Stimulated activated naive CD8-positive, alpha-beta T cell treated with anti-CD3 and anti-CD28 coated beads, Interleukin-15, Interleukin-2, amounts not matched to agents 100 U/mL and 50 U/mL, for 24 hours (primary cell): ENCODE measurements at regions not wholly inside any gene's neighbourhood (a gene's known extent, or its start where the extent isn't known, plus 50 kb on each side); places are given as distances from the start of the nearest gene placed in this dataset.

Experiments
- ATAC-seq: fragments of 150-1000 bp; cut with Tn5 transposase; one replicate; pipeline ENCODE4 v1.10.0; 2021
- DNase-seq: peaks from one replicate; pipeline ENCODE4 v3.0.0; 2021

GRCh38 chr1:82689217-82689616, 888.5 kb downstream of the ADGRL2 start:
- DNase-seq (no peak), ATAC-seq (no peak)

DNA sequence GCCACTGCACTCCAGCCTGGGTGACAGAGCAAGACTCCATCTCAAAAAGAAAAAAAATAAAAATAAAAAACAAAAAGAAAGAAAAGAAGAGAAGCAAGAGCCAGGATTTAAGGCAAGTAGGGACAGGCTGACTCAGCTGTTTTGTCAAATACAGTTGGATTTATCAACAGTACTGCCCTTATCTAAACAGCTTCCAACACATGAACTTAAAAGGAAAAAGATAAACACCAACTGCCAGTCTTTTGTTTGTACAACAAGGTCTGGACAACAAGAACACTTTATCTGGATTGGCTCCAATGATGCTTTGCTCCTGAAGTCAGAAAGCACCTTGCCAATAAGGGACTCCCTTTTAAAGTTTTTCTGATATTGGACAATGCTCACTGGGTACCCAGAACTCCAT, 886.0 kb downstream of the ADGRL2 start:
- ATAC-seq (no peak), DNase-seq (no peak)

- ATAC-seq (no peak), DNase-seq (no peak)
These were observed 846.2 kb downstream of the ADGRL2 start for GRCh38 chr1:82646888-82647287.

DNA sequence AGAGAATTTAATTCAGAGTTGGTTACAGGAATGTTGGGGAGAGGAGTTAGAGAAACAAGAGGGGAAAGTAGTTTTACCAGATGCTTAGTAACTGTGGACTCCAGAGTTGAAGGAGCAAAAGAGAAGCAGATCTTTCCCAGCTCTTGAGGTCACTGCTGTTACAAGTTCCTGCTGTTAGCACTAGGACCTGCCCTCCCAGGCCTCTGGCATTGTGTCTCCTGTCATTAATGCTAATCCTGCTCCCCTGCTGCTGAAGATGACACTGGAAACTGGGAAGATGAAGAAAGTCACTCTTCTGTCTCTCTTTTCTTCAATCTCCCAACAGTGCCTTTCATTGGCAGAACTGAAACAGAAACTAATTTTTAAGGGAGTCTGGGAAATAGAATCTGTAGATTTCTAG, 845.6 kb downstream of the ADGRL2 start:
- no peak for DNase-seq
- ATAC-seq = no peak

- no peak for ATAC-seq
- no peak for DNase-seq
These were observed 843.6 kb downstream of the ADGRL2 start for GRCh38 chr1:82644186-82644915.

GRCh38 chr1:82640352-82640751, 839.6 kb downstream of the ADGRL2 start:
- DNase-seq (no peak), ATAC-seq (no peak)

- ATAC-seq (no peak), DNase-seq (no peak)
These were observed 833.5 kb downstream of the ADGRL2 start for GRCh38 chr1:82634266-82634665.

- no peak for DNase-seq
- no peak for ATAC-seq
These were observed 831.4 kb downstream of the ADGRL2 start for GRCh38 chr1:82632155-82632554.

GRCh38 chr1:82628887-82629286, 828.2 kb downstream of the ADGRL2 start:
- DNase-seq (no peak), ATAC-seq (no peak)

DNA sequence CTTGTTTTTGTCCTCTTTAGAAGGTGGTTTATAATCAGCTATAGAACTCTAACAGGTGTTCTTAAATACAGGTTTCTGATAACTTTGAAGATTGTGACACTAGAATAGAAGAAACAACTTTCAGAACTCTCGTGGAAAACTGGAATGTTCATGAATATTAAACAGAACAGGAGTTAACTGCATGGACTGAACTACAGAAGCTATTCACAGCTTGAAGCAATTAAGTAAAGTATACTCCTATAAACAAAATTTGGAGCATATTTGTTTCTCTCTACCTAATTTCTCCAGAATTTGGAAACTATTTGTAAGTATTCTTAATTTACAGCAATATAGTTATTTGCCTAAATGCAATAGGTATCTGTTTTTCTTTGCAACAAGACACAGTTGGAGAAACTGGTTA, 824.8 kb downstream of the ADGRL2 start:
- ATAC-seq = no peak
- DNase-seq = no peak

GRCh38 chr1:82621076-82621475, 820.3 kb downstream of the ADGRL2 start:
- no peak for DNase-seq

DNA sequence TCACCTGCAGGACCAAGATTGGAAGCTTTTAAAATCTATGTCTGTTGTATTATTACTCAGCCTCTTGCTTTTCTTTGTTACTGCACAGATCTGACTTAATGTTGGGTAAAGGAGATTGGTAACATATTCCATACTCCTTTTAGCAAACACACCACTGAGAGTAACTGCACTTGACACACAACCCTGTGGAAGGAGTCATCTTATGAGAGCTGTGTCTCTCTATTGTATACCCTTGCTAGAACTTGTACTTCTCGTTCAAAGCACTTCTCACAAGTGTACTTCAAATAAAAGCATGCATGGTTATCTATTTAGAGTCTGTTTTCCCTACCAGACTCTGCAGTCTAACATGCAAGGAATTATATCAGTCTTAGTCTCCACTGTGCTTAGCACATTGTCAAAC, 813.4 kb downstream of the ADGRL2 start:
- DNase-seq = no peak
- no peak for ATAC-seq

More at GRCh38 chr1:82621076-82621475, 820.3 kb downstream of the ADGRL2 start:
- no peak for ATAC-seq

DNA sequence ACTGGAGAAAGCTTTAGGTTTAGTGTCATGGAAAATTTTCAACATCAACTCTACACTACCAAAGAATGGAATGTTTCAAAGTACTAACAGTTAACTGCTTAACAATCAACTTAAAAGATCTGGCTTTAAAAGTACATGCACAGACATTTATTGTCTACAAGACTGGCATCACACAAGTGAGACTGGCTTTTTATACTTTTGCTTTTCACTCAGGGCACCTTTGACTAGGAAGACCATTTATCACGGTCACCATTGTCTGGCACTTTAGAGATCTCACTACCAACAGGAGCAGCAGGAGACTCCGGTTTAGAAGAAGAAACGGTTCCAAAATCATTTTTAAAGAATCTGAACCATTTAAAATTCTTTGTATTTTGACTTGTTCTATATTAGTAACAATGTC, 812.3 kb downstream of the ADGRL2 start:
- ATAC-seq (no peak), DNase-seq (no peak)

- ATAC-seq (no peak), DNase-seq (no peak)
These were observed 805.8 kb downstream of the ADGRL2 start for GRCh38 chr1:82606546-82606945.

- ATAC-seq (no peak), DNase-seq (no peak)
These were observed 803.8 kb downstream of the ADGRL2 start for GRCh38 chr1:82604524-82604923.

DNA sequence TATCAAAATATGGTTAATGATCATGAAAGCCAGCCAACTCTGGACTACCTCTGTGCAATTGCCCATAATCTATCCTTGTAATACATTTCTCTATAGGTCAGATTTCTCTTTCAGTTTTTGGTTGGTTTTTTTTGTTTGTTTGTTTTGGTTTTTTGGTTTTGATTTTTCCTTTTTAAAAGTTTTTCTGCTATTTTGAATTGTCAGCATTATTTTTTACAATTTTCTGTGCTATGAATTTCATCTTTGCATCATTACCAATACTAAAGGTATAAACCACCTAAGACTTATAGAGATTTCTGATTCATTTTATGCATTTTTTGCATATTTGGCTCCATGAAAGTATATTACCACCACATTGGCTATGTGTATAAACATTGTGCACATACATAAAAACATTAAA, 799.6 kb downstream of the ADGRL2 start:
- ATAC-seq (no peak), DNase-seq (no peak)

GRCh38 chr1:82598812-82599211, 798.1 kb downstream of the ADGRL2 start:
- no peak for DNase-seq
- no peak for ATAC-seq

- no peak for DNase-seq
- no peak for ATAC-seq
These were observed 797.6 kb downstream of the ADGRL2 start for GRCh38 chr1:82598337-82598736.

DNA sequence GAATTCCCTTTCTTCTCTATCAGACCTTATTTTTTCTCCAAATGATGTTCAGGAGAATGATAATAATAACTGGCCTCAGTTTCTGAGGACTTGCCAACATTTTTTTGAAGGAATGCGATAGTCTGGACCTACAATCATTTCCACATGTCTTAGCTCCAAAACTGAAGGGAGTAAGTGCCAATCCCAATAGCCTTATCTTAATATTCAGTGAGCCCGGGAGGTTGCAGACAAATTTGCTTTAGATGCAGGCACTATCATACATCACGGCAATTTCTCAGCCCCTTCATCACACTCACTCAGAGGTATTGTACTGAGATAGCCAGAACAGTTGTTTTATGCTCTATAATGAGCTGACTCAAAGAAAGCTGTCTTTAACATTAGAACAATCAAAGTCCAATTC, 796.9 kb downstream of the ADGRL2 start:
- DNase-seq (no peak), ATAC-seq (no peak)

DNA sequence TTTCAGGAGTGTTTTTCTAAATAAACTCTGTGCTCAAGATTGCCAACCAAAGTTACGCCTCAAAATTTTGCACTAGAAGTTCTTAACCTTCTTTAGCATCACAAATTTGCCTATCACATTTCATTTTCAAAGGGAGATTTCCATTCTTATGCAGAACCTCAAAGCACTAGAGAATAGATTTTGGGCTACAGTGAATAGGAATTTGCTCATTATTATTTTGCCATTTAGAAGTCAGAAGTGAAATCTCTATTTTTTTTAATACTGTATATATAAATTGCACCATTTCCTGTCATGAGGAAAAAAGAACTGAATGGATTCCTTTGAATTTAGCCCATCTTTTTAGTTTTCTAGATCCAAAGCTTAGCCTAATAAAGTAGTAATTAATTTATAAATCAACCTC, 796.4 kb downstream of the ADGRL2 start:
- ATAC-seq (no peak), DNase-seq (no peak)

DNA sequence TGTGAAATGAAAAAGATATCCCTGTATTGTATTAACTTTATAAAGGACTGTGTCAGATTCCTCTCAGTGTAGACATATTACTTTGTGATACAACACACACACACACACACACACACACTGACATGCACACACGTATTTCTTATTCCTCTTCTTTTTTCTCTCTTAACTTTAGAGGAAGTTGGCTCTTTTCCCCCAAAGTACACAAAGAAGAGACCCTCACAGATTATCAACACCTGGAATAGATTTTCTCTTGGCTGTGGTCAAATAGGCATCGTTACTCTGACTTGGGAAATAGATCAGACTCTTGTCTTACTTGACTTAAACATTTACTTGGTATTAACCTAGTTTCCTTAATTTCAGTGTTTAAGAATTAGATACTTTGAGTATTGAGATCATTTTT, 792.8 kb downstream of the ADGRL2 start:
- DNase-seq (no peak), ATAC-seq (no peak)

- ATAC-seq (no peak), DNase-seq (no peak)
These were observed 788.9 kb downstream of the ADGRL2 start for GRCh38 chr1:82589588-82589987.

GRCh38 chr1:82587371-82587770, 786.6 kb downstream of the ADGRL2 start:
- ATAC-seq = no peak
- DNase-seq = no peak

GRCh38 chr1:82586473-82586872, 785.7 kb downstream of the ADGRL2 start:
- ATAC-seq (no peak), DNase-seq (no peak)

DNA sequence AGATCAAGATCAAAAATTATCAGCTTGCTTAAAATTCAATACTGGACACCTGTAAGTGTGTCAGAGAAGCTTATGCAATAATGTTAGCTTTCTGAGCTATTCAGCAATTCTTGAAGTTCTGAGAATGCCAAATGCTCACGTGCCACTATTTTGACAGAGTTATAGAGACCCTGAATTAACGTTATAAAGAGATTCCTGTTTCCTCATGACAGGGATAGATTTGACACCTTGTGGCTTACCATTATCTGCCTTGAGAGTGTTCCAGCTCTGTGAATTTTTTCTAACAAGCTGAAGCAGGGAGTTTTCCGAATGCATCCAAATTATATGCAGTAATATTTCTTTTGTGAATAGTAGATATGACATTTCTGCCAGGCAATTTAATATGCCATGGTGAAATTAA, 781.6 kb downstream of the ADGRL2 start:
- ATAC-seq (no peak), DNase-seq (no peak)
